NCI-H2029 (cell line): ENCODE measurements at regions not wholly inside any gene's neighbourhood (a gene's known extent, or its start where the extent isn't known, plus 50 kb on each side); places are given as distances from the start of the nearest gene placed in this dataset.
"Not testable (repeated sequence)": the region's sequence is repeated elsewhere in the genome, so short reads cannot be mapped to it uniquely, and the experiment has no call there.

ENCODE experiments used
- DNase-seq: peaks from one replicate; lab custom pipeline; 2025; lab: John Stamatoyannopoulos, UW

DNA sequence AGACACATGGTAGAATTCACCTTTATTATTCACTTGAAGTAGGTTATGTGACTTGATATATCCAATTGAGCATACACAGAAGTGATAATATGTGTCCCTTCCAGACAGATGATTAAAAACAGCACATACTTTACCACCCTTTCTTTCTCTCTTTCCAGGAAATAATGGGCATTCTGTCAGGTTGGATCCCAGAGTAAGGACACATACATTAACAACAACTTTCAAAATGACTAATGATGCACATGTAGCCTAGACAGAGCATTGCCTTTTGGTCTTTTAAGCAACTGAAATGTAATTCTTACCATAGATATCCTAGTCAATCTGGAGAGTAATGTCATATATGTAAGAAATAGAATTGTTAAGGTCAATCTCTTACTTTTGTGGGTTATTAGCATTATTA lies 1748.7 kb downstream of the EFNA5 start:
- DNase-seq: no peak

GRCh38 chr5:105917189-105917588 lies 1753.5 kb downstream of the EFNA5 start:
- no peak for DNase-seq

DNA sequence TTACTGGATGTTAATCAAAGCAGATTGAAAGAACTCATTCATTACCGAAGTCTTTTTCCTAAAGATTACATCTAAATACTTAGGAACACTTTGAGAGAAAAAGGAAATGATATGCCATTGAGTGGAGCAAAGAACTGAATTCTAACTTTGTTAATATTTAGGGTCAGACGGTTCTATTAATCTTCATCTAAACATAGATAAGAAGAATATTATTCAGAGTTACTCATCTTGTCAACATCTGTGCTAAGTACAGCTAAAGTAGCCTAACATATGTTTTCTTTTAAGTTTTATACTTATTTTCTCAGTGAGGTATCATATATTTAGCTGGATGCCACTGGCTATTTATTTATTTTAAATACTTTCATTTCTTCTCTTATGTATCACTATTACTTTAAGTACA lies 1763.7 kb downstream of the EFNA5 start:
- no peak for DNase-seq

DNA sequence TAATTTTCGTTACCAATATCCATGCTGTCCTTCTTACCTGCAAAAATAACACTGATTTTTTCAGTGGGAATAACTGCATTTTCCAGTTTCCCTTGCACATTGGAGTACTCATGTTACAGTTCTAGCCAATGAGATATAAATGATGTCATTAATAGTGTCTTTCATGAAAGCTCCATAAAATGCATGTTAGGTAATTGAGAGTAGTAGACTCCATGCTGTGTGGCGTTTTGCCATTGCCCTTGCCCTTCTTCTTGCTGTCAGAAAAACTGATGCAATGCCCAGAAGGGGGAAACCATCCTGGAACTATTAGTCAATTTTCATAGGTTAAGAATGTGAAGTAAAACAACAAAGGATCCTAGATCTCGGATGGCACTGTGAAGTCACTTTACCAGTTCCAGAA lies 1765.3 kb downstream of the EFNA5 start:
- DNase-seq: no peak

DNA sequence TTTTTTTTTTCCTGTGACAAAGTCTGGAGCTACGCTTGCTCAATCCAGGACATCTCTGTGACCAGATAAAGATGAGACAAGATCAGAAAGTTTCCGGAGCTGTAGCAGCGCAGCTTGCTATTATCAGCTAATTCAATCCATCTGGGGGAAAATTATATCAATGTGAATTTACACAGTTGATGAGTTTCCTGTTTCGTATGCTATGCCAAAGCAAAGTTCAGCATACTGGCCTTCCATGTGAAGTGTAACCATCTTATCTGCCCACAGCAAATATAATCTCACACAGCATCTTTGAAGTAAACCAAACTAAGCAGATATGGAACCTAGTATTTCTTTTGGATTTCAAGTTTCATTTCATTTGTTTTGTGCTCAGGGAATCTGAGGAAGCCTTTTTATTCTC lies 1767.7 kb downstream of the EFNA5 start:
- DNase-seq: no peak

- DNase-seq: no peak
These were observed 1771.0 kb downstream of the EFNA5 start for GRCh38 chr5:105899726-105900125.

- no peak for DNase-seq
These were observed 1772.6 kb downstream of the EFNA5 start for GRCh38 chr5:105898183-105898582.

DNA sequence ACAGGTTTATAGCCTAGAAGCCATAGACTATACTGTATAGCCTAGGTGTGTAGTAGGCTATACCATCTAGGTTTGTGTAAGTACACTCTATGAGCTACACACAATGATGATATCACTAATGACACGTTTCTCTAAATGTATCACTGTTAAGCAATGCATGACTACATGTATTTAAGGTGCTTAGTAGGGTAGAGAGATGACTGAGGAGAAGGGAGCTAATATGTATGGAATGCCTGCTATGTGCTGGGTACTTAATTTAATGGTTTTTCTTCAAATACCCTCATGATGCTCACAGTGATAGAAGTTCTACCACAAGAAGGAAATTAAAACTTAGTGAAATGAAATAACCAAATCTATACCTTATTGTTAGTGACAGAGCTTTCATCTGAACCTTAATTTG lies 1785.5 kb downstream of the EFNA5 start:
- no peak for DNase-seq

GRCh38 chr5:105882956-105883481 lies 1787.7 kb downstream of the EFNA5 start:
- peak; percentile 4 for DNase-seq

DNA sequence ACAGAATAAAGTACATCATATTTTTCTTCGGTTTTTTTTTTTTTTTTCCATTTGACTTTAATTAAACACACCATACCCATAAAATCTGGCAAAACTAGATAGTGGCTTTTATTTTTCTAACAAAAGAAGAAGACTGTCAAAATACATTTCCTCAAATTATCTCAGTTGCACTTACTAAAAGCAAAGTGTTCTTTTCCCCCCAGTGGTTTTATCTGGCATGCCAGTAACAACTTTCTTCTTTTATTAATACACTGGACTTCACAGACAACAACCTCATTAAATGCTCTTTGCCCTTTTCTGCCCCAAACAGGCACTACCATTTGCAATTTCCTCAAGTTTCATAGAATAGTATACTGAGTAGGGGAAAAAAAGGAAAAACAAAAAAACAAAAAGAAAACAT lies 1792.3 kb downstream of the EFNA5 start:
- DNase-seq: no peak

DNA sequence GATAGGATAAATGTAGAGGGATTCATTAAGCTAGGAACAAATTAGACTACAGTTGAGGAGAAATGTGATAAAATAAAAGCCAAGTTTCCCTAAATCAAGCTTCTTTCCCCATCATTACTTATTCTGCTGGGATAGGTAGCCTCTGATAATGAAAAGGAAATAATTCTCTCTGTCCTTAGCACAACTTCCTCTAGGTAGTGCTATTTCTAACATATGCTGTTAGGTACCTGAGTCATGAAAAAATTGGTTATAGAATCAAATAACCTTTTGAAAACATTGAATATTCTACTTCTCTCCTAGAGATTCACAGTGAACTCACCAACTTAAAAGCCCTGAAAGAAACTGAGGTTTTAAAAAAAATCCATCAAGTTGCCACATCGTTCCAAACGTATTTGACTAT lies 1793.1 kb downstream of the EFNA5 start:
- DNase-seq: no peak

DNA sequence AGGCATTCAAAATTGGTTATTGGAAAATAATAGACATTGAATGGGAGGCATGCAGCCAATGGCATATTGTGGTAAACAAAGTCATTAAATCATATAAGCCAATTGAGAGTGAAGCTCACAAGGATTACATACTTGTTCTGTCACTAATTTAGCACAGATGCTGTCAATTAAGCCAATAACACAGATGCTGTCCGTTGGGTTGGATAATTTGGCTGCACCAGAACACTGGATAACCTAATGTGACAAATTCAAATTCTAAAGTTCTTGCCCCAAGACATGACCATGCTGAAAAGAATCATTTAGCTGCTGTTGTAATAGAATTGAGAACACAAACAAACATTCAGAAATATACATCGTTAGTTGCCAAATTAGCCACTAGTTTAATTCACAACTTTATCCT lies 1796.4 kb downstream of the EFNA5 start:
- DNase-seq: no peak

GRCh38 chr5:105872569-105873270 lies 1798.0 kb downstream of the EFNA5 start:
- no peak for DNase-seq

GRCh38 chr5:105868038-105868780 lies 1802.5 kb downstream of the EFNA5 start:
- DNase-seq: peak; percentile 6

GRCh38 chr5:105865834-105866233 lies 1804.9 kb downstream of the EFNA5 start:
- no peak for DNase-seq

- DNase-seq: not testable (repeated sequence)
These were observed 1811.4 kb downstream of the EFNA5 start for GRCh38 chr5:105859350-105859749.

GRCh38 chr5:105849701-105850100 lies 1821.0 kb downstream of the EFNA5 start:
- DNase-seq: no peak

DNA sequence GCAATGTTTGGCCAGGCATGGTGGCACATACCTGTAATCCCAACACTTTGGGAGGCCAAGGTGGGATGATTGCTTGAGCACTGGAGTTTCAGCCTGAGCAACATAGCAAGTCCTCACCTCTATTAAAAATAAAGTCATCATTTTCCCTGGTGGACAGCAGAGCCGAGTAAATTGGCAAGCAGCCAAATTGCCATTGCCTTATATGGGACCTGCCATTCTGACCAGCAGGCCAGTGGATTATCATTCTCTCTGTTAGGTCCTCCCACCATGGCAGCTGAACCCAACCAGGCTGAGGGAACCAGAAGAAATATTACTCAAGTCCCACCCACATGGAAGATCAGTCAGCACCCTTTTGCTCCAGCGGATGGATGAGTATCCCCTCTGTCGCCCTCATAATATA lies 1829.9 kb downstream of the EFNA5 start:
- DNase-seq: peak; percentile 6

GRCh38 chr5:105836887-105837286 lies 1833.8 kb downstream of the EFNA5 start:
- DNase-seq: no peak

DNA sequence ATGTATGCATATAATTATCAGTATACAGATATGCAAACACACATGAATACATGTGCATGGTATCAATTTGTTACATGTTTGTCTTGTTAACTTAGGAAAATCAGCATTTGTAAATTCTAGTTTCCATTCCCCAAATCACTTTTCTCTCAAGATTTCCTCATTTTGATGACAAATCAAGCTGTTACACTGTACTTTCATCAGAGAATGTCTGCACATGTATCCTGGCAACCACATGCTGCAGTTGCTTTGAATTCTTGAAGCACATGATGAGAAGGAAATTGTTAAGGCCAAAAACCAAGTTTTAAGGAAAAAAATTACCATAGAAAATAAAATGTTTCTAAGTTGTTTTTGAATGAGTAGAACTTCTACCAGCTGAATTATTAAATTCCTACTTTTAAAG lies 1834.5 kb downstream of the EFNA5 start:
- DNase-seq: no peak

DNA sequence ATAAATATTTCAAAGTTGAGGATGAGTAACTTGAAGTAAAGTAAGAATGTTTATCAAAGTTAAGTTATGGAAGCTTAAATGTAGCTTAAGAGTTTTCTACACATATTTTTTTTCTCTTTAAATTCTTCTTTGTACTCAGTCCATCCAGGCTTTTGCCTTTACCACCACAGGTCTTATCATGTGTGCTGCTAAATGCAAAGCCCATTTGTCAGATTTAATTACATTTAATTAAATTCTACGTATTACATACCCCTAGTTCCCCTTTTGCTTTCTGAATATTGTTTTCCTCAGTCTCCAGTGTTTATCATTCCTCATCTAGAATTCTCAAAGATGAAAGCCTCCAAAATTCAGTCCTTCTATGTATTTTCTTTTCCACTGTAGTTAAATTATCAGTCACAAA lies 1841.9 kb downstream of the EFNA5 start:
- no peak for DNase-seq

- no peak for DNase-seq
These were observed 1848.9 kb downstream of the EFNA5 start for GRCh38 chr5:105821800-105822199.

GRCh38 chr5:105817914-105818313 lies 1852.8 kb downstream of the EFNA5 start:
- DNase-seq: no peak

DNA sequence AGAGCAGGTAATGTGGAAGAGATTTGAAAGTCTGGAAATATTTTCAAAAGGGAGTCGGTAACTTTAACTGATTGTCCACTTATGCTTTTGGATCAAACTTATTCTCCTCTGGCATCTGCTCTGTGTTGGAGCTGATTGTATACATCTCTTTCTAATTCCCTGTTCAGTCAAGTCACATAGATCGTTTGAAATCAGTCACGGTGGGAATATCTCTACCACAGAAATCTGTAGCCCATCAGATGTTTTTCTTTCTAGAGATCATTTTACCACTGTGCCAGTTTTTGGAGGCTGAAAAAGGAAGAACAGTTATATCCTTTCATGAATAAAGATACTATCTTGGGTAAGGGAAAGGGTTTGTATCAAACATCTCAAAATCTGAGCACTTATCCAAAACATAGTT lies 1853.3 kb downstream of the EFNA5 start:
- no peak for DNase-seq
